ENCODE measurements at regions not wholly inside any gene's neighbourhood (a gene's known extent, or its start where the extent isn't known, plus 50 kb on each side); places are given as distances from the start of the nearest gene placed in this dataset.

- Histone ChIP-seq H3K9me3 (no peaks in the 10 kb centered on the region), H3K4me1 (ENCODE audit: control insufficient read depth in 1 of 2, low read depth in 2 of 2) (no peaks in the 10 kb centered on the region), H3K36me3 (no peaks in the 10 kb centered on the region), H3K4me3 (no peak overlapping the region), H3K27ac (no peak overlapping the region), H3K27me3 (replicated peaks; ENCODE audit: insufficient read depth) (no peaks in the 10 kb centered on the region)
- no peak for DNase-seq (ENCODE audit: low spot score)
- TF ChIP-seq CTCF (IDR thresholded peaks at IDR 0.05): no peak
- ATAC-seq (ENCODE audit: insufficient number of reproducible peaks, low FRiP score, low read depth): no peak
These were observed 268.6 kb upstream of the IGFBP7 start for GRCh38 chr4:57378766-57379165.

- H3K4me1 ChIP-seq (ENCODE audit: control insufficient read depth in 1 of 2, low read depth in 2 of 2): no peaks in the 10 kb centered on the region
- TF ChIP-seq CTCF (IDR thresholded peaks at IDR 0.05): no peak
- DNase-seq (ENCODE audit: low spot score) (no peak), ATAC-seq (ENCODE audit: insufficient number of reproducible peaks, low FRiP score, low read depth) (no peak)
- H3K27ac ChIP-seq: no peak overlapping the region
- H3K36me3 ChIP-seq: no peaks in the 10 kb centered on the region
- H3K4me3 ChIP-seq: no peak overlapping the region
- no peaks in the 10 kb centered on the region for H3K9me3 ChIP-seq
- no peaks in the 10 kb centered on the region for H3K27me3 ChIP-seq (replicated peaks; ENCODE audit: insufficient read depth)
These were observed 264.8 kb upstream of the IGFBP7 start for GRCh38 chr4:57374866-57375595.

GRCh38 chr4:57373991-57374390 lies 263.8 kb upstream of the IGFBP7 start:
- Histone ChIP-seq H3K4me1 (ENCODE audit: control insufficient read depth in 1 of 2, low read depth in 2 of 2) (no peaks in the 10 kb centered on the region), H3K4me3 (no peak overlapping the region), H3K27me3 (replicated peaks; ENCODE audit: insufficient read depth) (no peaks in the 10 kb centered on the region), H3K36me3 (no peaks in the 10 kb centered on the region), H3K27ac (no peak overlapping the region), H3K9me3 (no peaks in the 10 kb centered on the region)
- no peak for TF ChIP-seq CTCF (IDR thresholded peaks at IDR 0.05)
- DNase-seq (ENCODE audit: low spot score): no peak
- no peak for ATAC-seq (ENCODE audit: insufficient number of reproducible peaks, low FRiP score, low read depth)

- no peak overlapping the region for H3K4me3 ChIP-seq
- no peak for TF ChIP-seq CTCF (IDR thresholded peaks at IDR 0.05)
These were observed 261.5 kb upstream of the IGFBP7 start for GRCh38 chr4:57371671-57372070.

GRCh38 chr4:57370691-57371090 lies 260.5 kb upstream of the IGFBP7 start:
- Histone ChIP-seq H3K4me3 (no peak overlapping the region), H3K36me3 (no peaks in the 10 kb centered on the region), H3K27me3 (replicated peaks; ENCODE audit: insufficient read depth) (no peaks in the 10 kb centered on the region), H3K9me3 (no peaks in the 10 kb centered on the region), H3K27ac (no peak overlapping the region), H3K4me1 (ENCODE audit: control insufficient read depth in 1 of 2, low read depth in 2 of 2) (no peaks in the 10 kb centered on the region)
- no peak for ATAC-seq (ENCODE audit: insufficient number of reproducible peaks, low FRiP score, low read depth)
- DNase-seq (ENCODE audit: low spot score): no peak
- TF ChIP-seq CTCF (IDR thresholded peaks at IDR 0.05): no peak

More at GRCh38 chr4:57371671-57372070, 261.5 kb upstream of the IGFBP7 start:
- Histone ChIP-seq H3K27ac (no peak overlapping the region), H3K4me1 (ENCODE audit: control insufficient read depth in 1 of 2, low read depth in 2 of 2) (no peaks in the 10 kb centered on the region), H3K36me3 (no peaks in the 10 kb centered on the region), H3K27me3 (replicated peaks; ENCODE audit: insufficient read depth) (no peaks in the 10 kb centered on the region), H3K9me3 (no peaks in the 10 kb centered on the region)
- ATAC-seq (ENCODE audit: insufficient number of reproducible peaks, low FRiP score, low read depth) (no peak), DNase-seq (ENCODE audit: low spot score) (no peak)

All from thoracic aorta (tissue), 2 donors.